Neural cell (in vitro differentiated cells): ENCODE measurements at regions not wholly inside any gene's neighbourhood (a gene's known extent, or its start where the extent isn't known, plus 50 kb on each side); places are given as distances from the start of the nearest gene placed in this dataset.

Experiments
- H2AFZ ChIP-seq: fragments of 200-600, 300-800 bp; sonication (generic), shearing (Covaris generic); 2 replicates; pipeline ENCODE4 v1.6.0; 2014; ENCODE audit warnings: low read depth, mild to moderate bottlenecking, antibody characterized with exemption, low read length, moderate library complexity
- H3F3A ChIP-seq: fragments of 200-600 bp; shearing (Covaris generic); 2 replicates; pipeline ENCODE4 v1.6.1; 2016; ENCODE audit warnings: mild to moderate bottlenecking, moderate library complexity, mixed read lengths, antibody characterized with exemption, low read length; ENCODE audit not compliant: insufficient read depth, poor library complexity, severe bottlenecking
- H3K27ac ChIP-seq: fragments of 200-600, 300-800 bp; sonication (generic), shearing (Covaris generic); 2 replicates; pipeline ENCODE4 v1.5.1; 2014; ENCODE audit warnings: mild to moderate bottlenecking, low read length, moderate library complexity
- H3K27me3 ChIP-seq: fragments of 300-800, 200-600 bp; sonication (generic), shearing (Covaris generic); 2 replicates; pipeline ENCODE4 v1.6.0; 2014; ENCODE audit warnings: mild to moderate bottlenecking, low read depth, low read length, moderate library complexity; ENCODE audit not compliant: insufficient read depth
- H3K36me3 ChIP-seq: fragments of 300-800, 200-600 bp; sonication (generic), shearing (Covaris generic); 2 replicates; pipeline ENCODE4 v1.5.1; 2014; ENCODE audit warnings: mild to moderate bottlenecking, antibody characterized with exemption, low read length, moderate library complexity; ENCODE audit not compliant: insufficient read depth
- H3K4me2 ChIP-seq: fragments of 300-800, 200-600 bp; sonication (generic), shearing (Covaris generic); 2 replicates; pipeline ENCODE4 v1.6.0; 2014; ENCODE audit warnings: mild to moderate bottlenecking, low read length
- H3K4me3 ChIP-seq: fragments of 300-800, 200-600 bp; sonication (generic), shearing (Covaris generic); 2 replicates; pipeline ENCODE4 v1.5.1; 2014; ENCODE audit warnings: mild to moderate bottlenecking, low read length, moderate library complexity
- H3K79me2 ChIP-seq: fragments of 200-600 bp; shearing (Covaris generic); replicated peaks from 2 replicates; pipeline ENCODE4 v1.6.0; 2014; ENCODE audit warnings: mild to moderate bottlenecking, low read length, moderate library complexity; ENCODE audit not compliant: insufficient read depth
- H3K9ac ChIP-seq: fragments of 300-800, 200-600 bp; sonication (generic), shearing (Covaris generic); 2 replicates; pipeline ENCODE4 v1.6.1; 2016; ENCODE audit warnings: mild to moderate bottlenecking, low read length, mixed read lengths
- H3K9me2 ChIP-seq: fragments of 200-600 bp; shearing (Covaris generic); 2 replicates; pipeline ENCODE4 v1.6.1; 2016; ENCODE audit warnings: mild to moderate bottlenecking, low read length, mixed read lengths; ENCODE audit not compliant: insufficient read depth
- H3K9me3 ChIP-seq: fragments of 200-600, 300-800 bp; sonication (generic), shearing (Covaris generic); 2 replicates; pipeline ENCODE4 v1.6.1; 2016; ENCODE audit warnings: mild to moderate bottlenecking, mixed run types, low read length, moderate library complexity, mixed read lengths
- H4K20me1 ChIP-seq: fragments of 200-600 bp; shearing (Covaris generic); 2 replicates; pipeline ENCODE4 v1.6.1; 2016; ENCODE audit warnings: mild to moderate bottlenecking, mixed run types; ENCODE audit not compliant: insufficient read depth
- EP300 ChIP-seq: fragments of 450-650 bp; conservative IDR thresholded peaks from 2 replicates; pipeline ENCODE4 v1.6.1; 2014; ENCODE audit warnings: antibody characterized with exemption, mild to moderate bottlenecking, moderate library complexity; ENCODE audit not compliant: poor library complexity, severe bottlenecking
- EZH2 ChIP-seq: fragments of 200-600, 300-800 bp; shearing (Covaris generic), sonication (generic); IDR thresholded peaks from 2 replicates; pipeline ENCODE4 v1.6.1; 2014; ENCODE audit warnings: antibody characterized with exemption, low read length, borderline replicate concordance, mild to moderate bottlenecking; ENCODE audit not compliant: insufficient read depth, poor library complexity, severe bottlenecking
- MXI1 ChIP-seq: fragments of 450-650 bp; conservative IDR thresholded peaks from 2 replicates; pipeline ENCODE4 v1.6.1; 2014; ENCODE audit warnings: antibody characterized with exemption, mild to moderate bottlenecking; ENCODE audit not compliant: poor library complexity, severe bottlenecking
- POLR2AphosphoS5 ChIP-seq: IDR thresholded peaks from 2 replicates; pipeline ENCODE4 v1.6.1; 2012
- RAD21 ChIP-seq: fragments of 450-650 bp; conservative IDR thresholded peaks from 2 replicates; pipeline ENCODE4 v1.6.1; 2014; ENCODE audit warnings: antibody characterized with exemption, mild to moderate bottlenecking, moderate library complexity
- SMC3 ChIP-seq: fragments of 450-650 bp; conservative IDR thresholded peaks from 2 replicates; pipeline ENCODE4 v1.6.1; 2014; ENCODE audit warnings: antibody characterized with exemption, mild to moderate bottlenecking, moderate library complexity; ENCODE audit not compliant: poor library complexity
- TAF1 ChIP-seq: IDR thresholded peaks from 2 replicates; pipeline ENCODE4 v1.6.1; 2012; ENCODE audit warnings: low read depth
- TF ChIP-seq, protein P1 (sequence below): IDR thresholded peaks from 2 replicates; pipeline ENCODE4 v1.6.1; 2012; ENCODE audit warnings: borderline replicate concordance
- TF ChIP-seq, protein P2 (sequence below): fragments of 450-650 bp; IDR thresholded peaks from 2 replicates; pipeline ENCODE4 v1.5.1; 2014; ENCODE audit warnings: antibody characterized with exemption, mild to moderate bottlenecking, moderate library complexity; ENCODE audit not compliant: poor library complexity, severe bottlenecking

DNA sequence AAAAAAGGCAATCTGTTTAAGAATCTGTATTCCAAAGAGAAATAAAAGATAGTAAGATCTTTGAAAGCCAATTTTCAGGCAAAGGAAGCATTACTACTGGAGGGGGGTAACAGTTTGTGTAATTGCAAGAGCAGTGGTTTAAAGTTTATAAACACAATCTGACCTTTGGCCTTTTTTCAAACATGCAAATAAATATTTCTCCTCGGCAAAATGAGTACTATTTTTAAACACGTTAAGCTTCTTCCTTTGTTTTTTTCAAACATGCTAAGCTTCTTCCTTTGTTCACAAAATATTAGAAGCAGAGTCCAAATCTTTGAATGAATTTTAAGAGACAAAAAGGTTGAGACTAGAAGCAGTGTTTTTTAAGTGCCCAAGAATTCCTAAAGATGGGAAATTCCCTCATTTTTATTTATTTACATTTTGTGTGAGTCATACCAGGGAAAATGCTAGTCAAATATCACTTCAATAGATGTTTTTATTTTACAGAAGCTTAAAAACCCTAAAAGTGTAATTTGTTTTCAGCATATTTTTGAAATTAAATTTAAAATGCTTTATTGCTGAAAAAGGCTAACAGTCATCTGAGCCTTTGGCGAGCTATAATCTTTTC lies 229.3 kb downstream of the GPR37 start:
- Histone ChIP-seq H3K9me2 (no peaks in the 10 kb centered on the region), H3F3A (no peaks in the 10 kb centered on the region), H3K9ac (no peak overlapping the region), H2AFZ (no peak overlapping the region), H3K79me2 (no peaks in the 10 kb centered on the region), H3K27me3 (no peaks in the 10 kb centered on the region), H3K9me3 (no peaks in the 10 kb centered on the region), H3K4me2 (no peak overlapping the region), H3K36me3 (no peaks in the 10 kb centered on the region), H4K20me1 (no peaks in the 10 kb centered on the region), H3K4me3 (no peak overlapping the region), H3K27ac (no peak overlapping the region)
- TF ChIP-seq MXI1 = no peak
- no peak for TF ChIP-seq EZH2
- TF ChIP-seq RAD21 = no peak
- no peak for TF ChIP-seq TAF1
- TF ChIP-seq, protein P1, sequence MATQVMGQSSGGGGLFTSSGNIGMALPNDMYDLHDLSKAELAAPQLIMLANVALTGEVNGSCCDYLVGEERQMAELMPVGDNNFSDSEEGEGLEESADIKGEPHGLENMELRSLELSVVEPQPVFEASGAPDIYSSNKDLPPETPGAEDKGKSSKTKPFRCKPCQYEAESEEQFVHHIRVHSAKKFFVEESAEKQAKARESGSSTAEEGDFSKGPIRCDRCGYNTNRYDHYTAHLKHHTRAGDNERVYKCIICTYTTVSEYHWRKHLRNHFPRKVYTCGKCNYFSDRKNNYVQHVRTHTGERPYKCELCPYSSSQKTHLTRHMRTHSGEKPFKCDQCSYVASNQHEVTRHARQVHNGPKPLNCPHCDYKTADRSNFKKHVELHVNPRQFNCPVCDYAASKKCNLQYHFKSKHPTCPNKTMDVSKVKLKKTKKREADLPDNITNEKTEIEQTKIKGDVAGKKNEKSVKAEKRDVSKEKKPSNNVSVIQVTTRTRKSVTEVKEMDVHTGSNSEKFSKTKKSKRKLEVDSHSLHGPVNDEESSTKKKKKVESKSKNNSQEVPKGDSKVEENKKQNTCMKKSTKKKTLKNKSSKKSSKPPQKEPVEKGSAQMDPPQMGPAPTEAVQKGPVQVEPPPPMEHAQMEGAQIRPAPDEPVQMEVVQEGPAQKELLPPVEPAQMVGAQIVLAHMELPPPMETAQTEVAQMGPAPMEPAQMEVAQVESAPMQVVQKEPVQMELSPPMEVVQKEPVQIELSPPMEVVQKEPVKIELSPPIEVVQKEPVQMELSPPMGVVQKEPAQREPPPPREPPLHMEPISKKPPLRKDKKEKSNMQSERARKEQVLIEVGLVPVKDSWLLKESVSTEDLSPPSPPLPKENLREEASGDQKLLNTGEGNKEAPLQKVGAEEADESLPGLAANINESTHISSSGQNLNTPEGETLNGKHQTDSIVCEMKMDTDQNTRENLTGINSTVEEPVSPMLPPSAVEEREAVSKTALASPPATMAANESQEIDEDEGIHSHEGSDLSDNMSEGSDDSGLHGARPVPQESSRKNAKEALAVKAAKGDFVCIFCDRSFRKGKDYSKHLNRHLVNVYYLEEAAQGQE = no peak
- no peak for TF ChIP-seq SMC3
- TF ChIP-seq, protein P2, sequence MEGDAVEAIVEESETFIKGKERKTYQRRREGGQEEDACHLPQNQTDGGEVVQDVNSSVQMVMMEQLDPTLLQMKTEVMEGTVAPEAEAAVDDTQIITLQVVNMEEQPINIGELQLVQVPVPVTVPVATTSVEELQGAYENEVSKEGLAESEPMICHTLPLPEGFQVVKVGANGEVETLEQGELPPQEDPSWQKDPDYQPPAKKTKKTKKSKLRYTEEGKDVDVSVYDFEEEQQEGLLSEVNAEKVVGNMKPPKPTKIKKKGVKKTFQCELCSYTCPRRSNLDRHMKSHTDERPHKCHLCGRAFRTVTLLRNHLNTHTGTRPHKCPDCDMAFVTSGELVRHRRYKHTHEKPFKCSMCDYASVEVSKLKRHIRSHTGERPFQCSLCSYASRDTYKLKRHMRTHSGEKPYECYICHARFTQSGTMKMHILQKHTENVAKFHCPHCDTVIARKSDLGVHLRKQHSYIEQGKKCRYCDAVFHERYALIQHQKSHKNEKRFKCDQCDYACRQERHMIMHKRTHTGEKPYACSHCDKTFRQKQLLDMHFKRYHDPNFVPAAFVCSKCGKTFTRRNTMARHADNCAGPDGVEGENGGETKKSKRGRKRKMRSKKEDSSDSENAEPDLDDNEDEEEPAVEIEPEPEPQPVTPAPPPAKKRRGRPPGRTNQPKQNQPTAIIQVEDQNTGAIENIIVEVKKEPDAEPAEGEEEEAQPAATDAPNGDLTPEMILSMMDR = no peak
- no peak for TF ChIP-seq POLR2AphosphoS5
- no peak for TF ChIP-seq EP300

DNA sequence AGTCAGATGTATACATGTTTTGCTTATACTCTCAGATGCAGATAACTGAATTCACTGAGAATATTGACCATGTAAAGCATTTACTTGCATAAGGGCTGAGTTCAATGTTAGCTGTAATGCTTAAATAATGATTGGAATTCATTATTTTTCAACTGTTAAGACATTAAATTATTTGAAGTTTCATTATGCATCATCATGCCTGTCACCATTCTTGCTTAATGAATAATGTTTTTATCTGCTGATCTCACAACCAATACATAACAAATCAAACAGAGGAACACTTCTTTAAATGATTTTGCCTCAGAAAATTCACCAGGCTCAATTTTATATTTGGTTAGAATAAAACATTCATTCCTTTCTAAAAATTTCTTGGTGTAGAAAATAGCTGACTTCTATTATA lies 233.4 kb downstream of the GPR37 start:
- H3K9me3 ChIP-seq = no peaks in the 10 kb centered on the region
- no peak overlapping the region for H3K27ac ChIP-seq
- no peak overlapping the region for H2AFZ ChIP-seq
- no peak for TF ChIP-seq RAD21
- TF ChIP-seq, protein P1 = no peak
- TF ChIP-seq EZH2 = no peak
- TF ChIP-seq SMC3 = no peak
- TF ChIP-seq POLR2AphosphoS5 = no peak
- no peak for TF ChIP-seq MXI1
- TF ChIP-seq EP300 = no peak
- TF ChIP-seq TAF1 = no peak
- TF ChIP-seq, protein P2 = no peak
- H3K4me2 ChIP-seq = no peak overlapping the region
- H3F3A ChIP-seq = no peaks in the 10 kb centered on the region
- no peaks in the 10 kb centered on the region for H3K9me2 ChIP-seq
- no peaks in the 10 kb centered on the region for H4K20me1 ChIP-seq
- no peak overlapping the region for H3K4me3 ChIP-seq
- H3K27me3 ChIP-seq = no peaks in the 10 kb centered on the region
- no peaks in the 10 kb centered on the region for H3K79me2 ChIP-seq
- no peak overlapping the region for H3K9ac ChIP-seq
- no peaks in the 10 kb centered on the region for H3K36me3 ChIP-seq
